Omental fat pad (tissue), 3 donors: ENCODE measurements at regions not wholly inside any gene's neighbourhood (a gene's known extent, or its start where the extent isn't known, plus 50 kb on each side); places are given as distances from the start of the nearest gene placed in this dataset.

Experiments
- ATAC-seq: fragments of 150-250 bp; one replicate; pipeline ENCODE4 v1.9.1; 2016; ENCODE audit warnings: mild to moderate bottlenecking, moderate library complexity; ENCODE audit not compliant: low FRiP score
- DNase-seq: peaks from one replicate; pipeline ENCODE4 v3.0.0-alpha.2; 2019; ENCODE audit warnings: low spot score
- CTCF ChIP-seq, 3 donors: fragments of 450-650 bp; IDR thresholded peaks; one replicate each; pipeline ENCODE4 v1.5.1; 2016 to 2017; ENCODE audit warnings: antibody characterized with exemption in 3 of 3, mild to moderate bottlenecking in 3 of 3, moderate library complexity in 2 of 3

- TF ChIP-seq CTCF (IDR thresholded peaks at IDR 0.05): no peak
- ATAC-seq (no peak), DNase-seq (no peak)
Measured at GRCh38 chr3:124230432-124230831, 238.5 kb upstream of the ROPN1 start.

- TF ChIP-seq CTCF (IDR thresholded peaks at IDR 0.05): no peak
- DNase-seq (no peak), ATAC-seq (no peak)
Measured at GRCh38 chr3:124230998-124231397, 239.1 kb upstream of the ROPN1 start.

- DNase-seq (no peak), ATAC-seq (no peak)
- no peak for TF ChIP-seq CTCF (IDR thresholded peaks at IDR 0.05)
Measured at GRCh38 chr3:124234852-124235252, 242.9 kb upstream of the ROPN1 start.

GRCh38 chr3:124235446-124235845 lies 243.5 kb upstream of the ROPN1 start:
- no peak for TF ChIP-seq CTCF (IDR thresholded peaks at IDR 0.05)
- no peak for ATAC-seq
- DNase-seq: no peak

GRCh38 chr3:124243177-124243859 lies 251.4 kb upstream of the ROPN1 start:
- DNase-seq: no peak
- ATAC-seq: no peak
- no peak for TF ChIP-seq CTCF (IDR thresholded peaks at IDR 0.05)

GRCh38 chr3:124246376-124246775 lies 254.5 kb upstream of the ROPN1 start:
- TF ChIP-seq CTCF (IDR thresholded peaks at IDR 0.05): no peak
- no peak for DNase-seq
- no peak for ATAC-seq

GRCh38 chr3:124246949-124247348 lies 255.0 kb upstream of the ROPN1 start:
- no peak for TF ChIP-seq CTCF (IDR thresholded peaks at IDR 0.05)
- ATAC-seq (no peak), DNase-seq (no peak)
